Vagina (tissue), 2 donors: ENCODE measurements at regions not wholly inside any gene's neighbourhood (a gene's known extent, or its start where the extent isn't known, plus 50 kb on each side); places are given as distances from the start of the nearest gene placed in this dataset.

Experiments used
- DNase-seq, 2 donors: peaks; one replicate each; pipeline ENCODE4 v3.0.0-alpha.2; 2017; ENCODE audit errors: extremely low spot score in 2 of 2
- H3K27ac ChIP-seq: fragments of 200-600 bp; sonication (generic); one replicate; pipeline ENCODE4 v1.5.1; 2019
- H3K27me3 ChIP-seq: fragments of 200-600 bp; sonication (generic); one replicate; pipeline ENCODE4 v1.5.1; 2019
- H3K36me3 ChIP-seq, 2 donors: fragments of 200-600 bp; sonication (generic); one replicate each; pipeline ENCODE4 v1.5.1; 2017 to 2019
- H3K4me1 ChIP-seq: fragments of 200-600 bp; sonication (generic); one replicate; pipeline ENCODE4 v1.5.1; 2019
- H3K4me3 ChIP-seq, 2 donors: fragments of 200-600 bp; sonication (generic); 1 replicate in 1 of 2; 2 replicates in 1 of 2; pipeline ENCODE4 v1.5.1; 2016 to 2019
- H3K9me3 ChIP-seq: fragments of 200-600 bp; sonication (generic); one replicate; pipeline ENCODE4 v1.5.1; 2019
- POLR2A ChIP-seq, 2 donors: fragments of 450-650 bp; IDR thresholded peaks; one replicate each; pipeline ENCODE4 v1.6.1; 2017; ENCODE audit warnings: antibody characterized with exemption in 2 of 2, mild to moderate bottlenecking in 2 of 2, moderate library complexity in 2 of 2
- POLR2AphosphoS5 ChIP-seq, 2 donors: sonication (generic); formaldehyde crosslinking; IDR thresholded peaks; one replicate each; pipeline ENCODE4 v1.9.0; 2017; ENCODE audit warnings: antibody characterized with exemption in 2 of 2, mild to moderate bottlenecking in 2 of 2, low read depth in 1 of 2; ENCODE audit not compliant: insufficient read depth in 1 of 2
- intact Hi-C: fragments of 100-400 bp; cut with DNase I; formaldehyde crosslinking; loops from one replicate; pipeline ENCODE4 v1.15.1; 2023
- TF ChIP-seq, protein P1 (sequence below), 3 experiments: fragments of 450-650 bp in 2 of 3; fragments of 200-600 bp in 1 of 3; sonication (generic) in 1 of 3; IDR thresholded peaks; one replicate each; pipeline ENCODE4 v1.5.1; 2017 to 2019; ENCODE audit warnings: antibody characterized with exemption in 3 of 3, mild to moderate bottlenecking in 2 of 3, moderate library complexity in 2 of 3

GRCh38 chr10:37634351-37634880 is 223.0 kb downstream of the ZNF248 start:
- intact Hi-C loops: no loop called here
- no peak overlapping the region for H3K27ac ChIP-seq
- H3K4me3 ChIP-seq: no peak overlapping the region
- no peak for DNase-seq
- TF ChIP-seq POLR2A (IDR thresholded peaks at IDR 0.05) (no peak), POLR2AphosphoS5 (IDR thresholded peaks at IDR 0.05; ENCODE audit: insufficient read depth in 1 of 2, low read depth in 1 of 2) (no peak)
- TF ChIP-seq, protein P1, sequence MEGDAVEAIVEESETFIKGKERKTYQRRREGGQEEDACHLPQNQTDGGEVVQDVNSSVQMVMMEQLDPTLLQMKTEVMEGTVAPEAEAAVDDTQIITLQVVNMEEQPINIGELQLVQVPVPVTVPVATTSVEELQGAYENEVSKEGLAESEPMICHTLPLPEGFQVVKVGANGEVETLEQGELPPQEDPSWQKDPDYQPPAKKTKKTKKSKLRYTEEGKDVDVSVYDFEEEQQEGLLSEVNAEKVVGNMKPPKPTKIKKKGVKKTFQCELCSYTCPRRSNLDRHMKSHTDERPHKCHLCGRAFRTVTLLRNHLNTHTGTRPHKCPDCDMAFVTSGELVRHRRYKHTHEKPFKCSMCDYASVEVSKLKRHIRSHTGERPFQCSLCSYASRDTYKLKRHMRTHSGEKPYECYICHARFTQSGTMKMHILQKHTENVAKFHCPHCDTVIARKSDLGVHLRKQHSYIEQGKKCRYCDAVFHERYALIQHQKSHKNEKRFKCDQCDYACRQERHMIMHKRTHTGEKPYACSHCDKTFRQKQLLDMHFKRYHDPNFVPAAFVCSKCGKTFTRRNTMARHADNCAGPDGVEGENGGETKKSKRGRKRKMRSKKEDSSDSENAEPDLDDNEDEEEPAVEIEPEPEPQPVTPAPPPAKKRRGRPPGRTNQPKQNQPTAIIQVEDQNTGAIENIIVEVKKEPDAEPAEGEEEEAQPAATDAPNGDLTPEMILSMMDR (IDR thresholded peaks at IDR 0.05): no peak
- no peaks in the 10 kb centered on the region for H3K4me1 ChIP-seq
- H3K36me3 ChIP-seq: no peaks in the 10 kb centered on the region
- no peaks in the 10 kb centered on the region for H3K9me3 ChIP-seq
- no peaks in the 10 kb centered on the region for H3K27me3 ChIP-seq

DNA sequence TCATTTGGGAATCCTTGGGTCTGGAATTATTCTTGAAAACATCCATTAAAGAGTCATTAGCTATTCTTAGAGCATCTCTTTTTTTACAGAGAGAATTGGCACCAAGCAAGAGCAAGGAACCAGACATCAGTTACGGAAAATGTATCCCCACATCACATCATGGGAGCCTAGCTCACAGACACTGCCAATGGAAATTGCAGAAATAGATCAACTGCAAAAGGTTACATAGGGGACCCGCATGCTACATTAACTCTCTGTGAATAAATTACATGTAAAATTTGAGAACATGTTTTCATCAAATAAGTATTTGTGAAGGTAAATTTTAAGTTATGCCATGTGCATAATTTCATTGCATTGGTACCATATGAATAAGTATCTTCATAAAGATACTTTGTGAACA is 224.8 kb downstream of the ZNF248 start:
- H3K27me3 ChIP-seq: no peaks in the 10 kb centered on the region
- no peak overlapping the region for H3K27ac ChIP-seq
- intact Hi-C loops: no loop called here
- H3K4me1 ChIP-seq: no peaks in the 10 kb centered on the region
- TF ChIP-seq POLR2A (IDR thresholded peaks at IDR 0.05) (no peak), POLR2AphosphoS5 (IDR thresholded peaks at IDR 0.05; ENCODE audit: insufficient read depth in 1 of 2, low read depth in 1 of 2) (no peak)
- TF ChIP-seq, protein P1 (IDR thresholded peaks at IDR 0.05): no peak
- no peaks in the 10 kb centered on the region for H3K36me3 ChIP-seq
- no peaks in the 10 kb centered on the region for H3K9me3 ChIP-seq
- DNase-seq: no peak
- no peak overlapping the region for H3K4me3 ChIP-seq

DNA sequence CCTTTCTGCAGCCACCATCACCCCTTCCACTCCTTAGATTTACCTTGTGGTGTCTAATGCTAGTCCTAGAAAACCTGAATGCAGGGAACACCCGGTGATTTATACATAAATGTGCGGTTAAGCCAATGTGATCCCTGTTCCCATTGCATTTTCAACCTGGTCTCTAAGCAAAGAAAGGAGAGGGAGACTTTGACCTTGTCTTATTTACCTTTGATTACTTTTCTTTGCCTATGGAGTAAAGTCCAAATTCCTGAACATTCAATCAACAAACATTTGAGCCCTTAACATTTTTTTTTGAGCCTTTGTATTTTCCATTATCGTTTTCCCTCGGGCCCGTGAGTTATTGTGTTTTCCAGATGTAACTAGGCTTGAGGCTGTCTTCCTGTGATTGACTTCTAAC is 233.9 kb downstream of the ZNF248 start:
- H3K27me3 ChIP-seq: no peaks in the 10 kb centered on the region
- no peak overlapping the region for H3K4me3 ChIP-seq
- H3K4me1 ChIP-seq: no peaks in the 10 kb centered on the region

DNA sequence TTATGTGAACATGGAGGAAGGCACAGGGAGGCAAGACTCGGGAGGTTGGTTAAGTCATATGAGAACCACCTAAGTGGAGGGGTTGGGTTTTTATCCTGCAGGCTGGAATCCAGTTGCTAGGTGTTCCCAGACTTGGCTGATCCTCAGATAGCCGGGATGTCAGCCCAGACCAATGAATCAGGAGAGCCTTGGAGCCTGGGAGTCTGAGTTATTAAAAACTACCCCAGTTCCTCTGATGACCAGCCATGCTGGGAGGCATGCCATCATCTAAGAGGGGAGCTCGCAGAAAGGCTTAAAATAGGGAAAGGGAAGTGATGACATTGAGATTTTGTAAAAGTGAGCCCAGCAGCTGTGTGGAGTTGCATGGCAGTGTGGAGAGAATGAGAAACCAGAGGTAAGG is 238.1 kb downstream of the ZNF248 start:
- H3K27ac ChIP-seq: no peak overlapping the region
- H3K9me3 ChIP-seq: no peaks in the 10 kb centered on the region
- H3K27me3 ChIP-seq: no peaks in the 10 kb centered on the region
- no peaks in the 10 kb centered on the region for H3K36me3 ChIP-seq
- intact Hi-C loops: no loop called here
- TF ChIP-seq POLR2A (IDR thresholded peaks at IDR 0.05): no peak
- no peak for TF ChIP-seq POLR2AphosphoS5 (IDR thresholded peaks at IDR 0.05; ENCODE audit: insufficient read depth in 1 of 2, low read depth in 1 of 2)
- TF ChIP-seq, protein P1 (IDR thresholded peaks at IDR 0.05): no peak
- no peak for DNase-seq
- no peaks in the 10 kb centered on the region for H3K4me1 ChIP-seq
- no peak overlapping the region for H3K4me3 ChIP-seq

More for the DNA sequence above, 233.9 kb downstream of the ZNF248 start:
- DNase-seq: no peak
- intact Hi-C loops: no loop called here
- Histone ChIP-seq H3K27ac (no peak overlapping the region), H3K36me3 (no peaks in the 10 kb centered on the region), H3K9me3 (no peaks in the 10 kb centered on the region)
- TF ChIP-seq POLR2AphosphoS5 (IDR thresholded peaks at IDR 0.05; ENCODE audit: insufficient read depth in 1 of 2, low read depth in 1 of 2) (no peak), POLR2A (IDR thresholded peaks at IDR 0.05) (no peak)

DNA sequence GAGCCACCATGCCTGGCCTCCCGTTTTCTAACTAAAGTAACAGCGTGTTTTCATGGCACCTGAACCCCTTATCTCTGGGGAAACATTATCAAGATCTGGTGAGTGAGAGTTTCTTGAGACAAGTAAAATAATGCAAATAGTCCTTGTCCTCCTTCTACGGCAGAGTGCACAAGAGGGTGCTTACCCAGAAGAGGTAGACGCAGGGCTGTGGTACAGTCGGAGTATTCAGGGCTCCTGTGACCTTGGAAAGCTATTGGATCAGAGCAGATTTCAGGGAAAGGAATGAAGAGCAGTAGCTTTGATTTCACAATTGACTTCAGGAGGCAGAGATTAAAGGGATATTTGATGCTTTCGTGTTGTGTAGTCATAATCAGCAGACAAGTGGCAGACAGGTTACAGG is 269.1 kb downstream of the ZNF248 start:
- Histone ChIP-seq H3K27me3 (no peaks in the 10 kb centered on the region), H3K36me3 (no peaks in the 10 kb centered on the region), H3K4me3 (no peak overlapping the region), H3K4me1 (no peaks in the 10 kb centered on the region), H3K27ac (no peak overlapping the region), H3K9me3 (no peaks in the 10 kb centered on the region)
- intact Hi-C loops: no loop called here
- TF ChIP-seq POLR2AphosphoS5 (IDR thresholded peaks at IDR 0.05; ENCODE audit: insufficient read depth in 1 of 2, low read depth in 1 of 2) (no peak), POLR2A (IDR thresholded peaks at IDR 0.05) (no peak)
- TF ChIP-seq, protein P1 (IDR thresholded peaks at IDR 0.05): no peak
- no peak for DNase-seq
